A549 (cell line): ENCODE measurements at regions not wholly inside any gene's neighbourhood (a gene's known extent, or its start where the extent isn't known, plus 50 kb on each side); places are given as distances from the start of the nearest gene placed in this dataset.

Source experiments
- EP300 ChIP-seq, 2 experiments: fragments of >200 bp; sonication (Bioruptor Twin); formaldehyde crosslinking; IDR thresholded peaks; 2 replicates in 1 of 2; 3 replicates in 1 of 2; pipeline ENCODE4 v1.6.1; 2016 to 2017
- TF ChIP-seq, protein P1 (sequence below): fragments of >200 bp; sonication (Bioruptor Twin); formaldehyde crosslinking; IDR thresholded peaks from 3 replicates; pipeline ENCODE4 v1.5.1; 2016

DNA sequence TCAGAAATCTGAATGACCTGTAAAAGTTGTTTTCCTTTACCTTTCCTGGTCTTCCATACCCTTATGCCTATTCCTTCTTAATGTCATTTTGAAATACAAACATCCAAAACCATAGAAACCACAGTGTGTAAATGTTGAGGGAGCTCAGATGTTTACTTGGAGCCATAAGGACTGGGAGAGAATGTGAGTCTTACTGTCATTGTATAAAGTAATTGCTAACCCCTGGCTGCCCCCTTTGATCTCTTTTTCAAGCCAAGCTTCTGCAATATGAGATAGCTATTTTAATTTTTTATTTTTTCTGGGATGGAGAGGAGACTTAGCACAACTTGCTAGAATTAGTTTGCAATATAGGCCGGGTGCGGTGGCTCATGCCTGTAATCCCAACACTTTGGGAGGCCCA is 124.4 kb upstream of the AKIRIN2 start:
- TF ChIP-seq, protein P1, sequence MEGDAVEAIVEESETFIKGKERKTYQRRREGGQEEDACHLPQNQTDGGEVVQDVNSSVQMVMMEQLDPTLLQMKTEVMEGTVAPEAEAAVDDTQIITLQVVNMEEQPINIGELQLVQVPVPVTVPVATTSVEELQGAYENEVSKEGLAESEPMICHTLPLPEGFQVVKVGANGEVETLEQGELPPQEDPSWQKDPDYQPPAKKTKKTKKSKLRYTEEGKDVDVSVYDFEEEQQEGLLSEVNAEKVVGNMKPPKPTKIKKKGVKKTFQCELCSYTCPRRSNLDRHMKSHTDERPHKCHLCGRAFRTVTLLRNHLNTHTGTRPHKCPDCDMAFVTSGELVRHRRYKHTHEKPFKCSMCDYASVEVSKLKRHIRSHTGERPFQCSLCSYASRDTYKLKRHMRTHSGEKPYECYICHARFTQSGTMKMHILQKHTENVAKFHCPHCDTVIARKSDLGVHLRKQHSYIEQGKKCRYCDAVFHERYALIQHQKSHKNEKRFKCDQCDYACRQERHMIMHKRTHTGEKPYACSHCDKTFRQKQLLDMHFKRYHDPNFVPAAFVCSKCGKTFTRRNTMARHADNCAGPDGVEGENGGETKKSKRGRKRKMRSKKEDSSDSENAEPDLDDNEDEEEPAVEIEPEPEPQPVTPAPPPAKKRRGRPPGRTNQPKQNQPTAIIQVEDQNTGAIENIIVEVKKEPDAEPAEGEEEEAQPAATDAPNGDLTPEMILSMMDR = no peak
- no peak for TF ChIP-seq EP300 (IDR thresholded peaks at IDR 0.05)
